GM21619 (cell line): ENCODE measurements at regions not wholly inside any gene's neighbourhood (a gene's known extent, or its start where the extent isn't known, plus 50 kb on each side); places are given as distances from the start of the nearest gene placed in this dataset.

ENCODE experiments used
- ATAC-seq: cut with Tn5 transposase; IDR thresholded peaks from one replicate; pipeline ENCODE4 v1.9.1; 2021; ENCODE audit not compliant: unreplicated experiment

GRCh38 chr3:24905266-24905665 is 410.6 kb upstream of the THRB start:
- ATAC-seq = no peak

- no peak for ATAC-seq
These were observed 412.5 kb upstream of the THRB start for GRCh38 chr3:24907106-24907505.

- no peak for ATAC-seq
These were observed 416.4 kb upstream of the THRB start for GRCh38 chr3:24911076-24911475.

- ATAC-seq = no peak
These were observed 421.0 kb upstream of the THRB start for GRCh38 chr3:24915639-24916038.

- ATAC-seq = no peak
These were observed 423.3 kb upstream of the THRB start for GRCh38 chr3:24917908-24918307.

- no peak for ATAC-seq
These were observed 428.9 kb upstream of the THRB start for GRCh38 chr3:24923570-24923969.

- ATAC-seq = no peak
These were observed 434.9 kb upstream of the THRB start for GRCh38 chr3:24929521-24929920.

GRCh38 chr3:24933401-24933800 is 438.8 kb upstream of the THRB start:
- ATAC-seq = no peak

- ATAC-seq = no peak
These were observed 441.9 kb upstream of the THRB start for GRCh38 chr3:24936574-24936973.

GRCh38 chr3:24937228-24937627 is 442.6 kb upstream of the THRB start:
- no peak for ATAC-seq

GRCh38 chr3:24937780-24938179 is 443.1 kb upstream of the THRB start:
- no peak for ATAC-seq

GRCh38 chr3:24943961-24944360 is 449.3 kb upstream of the THRB start:
- no peak for ATAC-seq

GRCh38 chr3:24944805-24945520 is 450.3 kb upstream of the THRB start:
- no peak for ATAC-seq

- ATAC-seq = no peak
These were observed 450.9 kb upstream of the THRB start for GRCh38 chr3:24945563-24945962.

- ATAC-seq = no peak
These were observed 452.5 kb upstream of the THRB start for GRCh38 chr3:24947103-24947502.

- no peak for ATAC-seq
These were observed 456.5 kb upstream of the THRB start for GRCh38 chr3:24951180-24951579.

GRCh38 chr3:24952388-24952787 is 457.7 kb upstream of the THRB start:
- ATAC-seq = no peak

- no peak for ATAC-seq
These were observed 458.6 kb upstream of the THRB start for GRCh38 chr3:24953060-24953771.

- no peak for ATAC-seq
These were observed 462.0 kb upstream of the THRB start for GRCh38 chr3:24956613-24957012.

- no peak for ATAC-seq
These were observed 463.6 kb upstream of the THRB start for GRCh38 chr3:24958271-24958670.

- ATAC-seq = no peak
These were observed 464.3 kb upstream of the THRB start for GRCh38 chr3:24958910-24959447.
